HG02678 (cell line): ENCODE measurements at regions not wholly inside any gene's neighbourhood (a gene's known extent, or its start where the extent isn't known, plus 50 kb on each side); places are given as distances from the start of the nearest gene placed in this dataset.
"Not testable (repeated sequence)": the region's sequence is repeated elsewhere in the genome, so short reads cannot be mapped to it uniquely, and the experiment has no call there.

Source experiments
- ATAC-seq: cut with Tn5 transposase; IDR thresholded peaks from one replicate; pipeline ENCODE4 v1.9.1; 2021; ENCODE audit warnings: mild to moderate bottlenecking, moderate library complexity; ENCODE audit not compliant: unreplicated experiment

DNA sequence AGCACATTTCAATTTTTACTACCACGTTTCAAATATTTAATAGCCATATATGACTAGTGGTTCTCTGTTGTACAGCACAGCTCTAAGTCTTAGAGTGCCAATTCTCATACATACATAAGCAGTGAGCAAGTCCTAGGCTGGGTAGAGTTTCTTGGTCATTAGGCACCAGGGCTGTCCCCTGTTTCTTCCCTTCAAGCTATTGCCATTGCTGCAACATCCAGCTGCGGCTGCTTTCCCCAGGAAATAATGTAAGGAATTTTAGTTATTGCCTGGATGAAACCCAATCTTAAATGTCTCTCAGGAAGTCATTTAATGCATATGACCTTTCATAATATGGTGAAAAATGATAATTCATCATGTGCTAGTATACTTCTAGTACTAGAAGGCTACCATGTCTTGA is 74.1 kb upstream of the PPP3CA start:
- ATAC-seq: no peak

DNA sequence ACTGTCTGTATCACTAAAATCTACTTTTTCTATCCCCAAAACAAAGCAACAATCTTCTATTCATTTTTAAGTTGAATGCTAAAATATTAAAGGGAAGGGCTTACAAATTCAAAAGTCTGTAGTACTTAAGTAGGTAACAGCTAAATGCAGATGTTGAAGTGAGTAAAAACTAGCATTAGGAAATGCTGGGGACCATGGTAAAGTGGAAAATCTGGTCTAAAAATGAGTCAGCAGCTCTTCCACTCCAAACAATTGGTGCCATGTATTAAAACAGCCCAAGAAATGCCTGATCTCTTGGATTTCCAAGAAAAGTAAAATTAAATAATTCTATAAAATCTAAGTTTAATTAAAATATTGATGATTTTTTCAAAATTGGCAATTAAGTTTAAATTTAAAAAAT is 73.3 kb upstream of the PPP3CA start:
- no peak for ATAC-seq

DNA sequence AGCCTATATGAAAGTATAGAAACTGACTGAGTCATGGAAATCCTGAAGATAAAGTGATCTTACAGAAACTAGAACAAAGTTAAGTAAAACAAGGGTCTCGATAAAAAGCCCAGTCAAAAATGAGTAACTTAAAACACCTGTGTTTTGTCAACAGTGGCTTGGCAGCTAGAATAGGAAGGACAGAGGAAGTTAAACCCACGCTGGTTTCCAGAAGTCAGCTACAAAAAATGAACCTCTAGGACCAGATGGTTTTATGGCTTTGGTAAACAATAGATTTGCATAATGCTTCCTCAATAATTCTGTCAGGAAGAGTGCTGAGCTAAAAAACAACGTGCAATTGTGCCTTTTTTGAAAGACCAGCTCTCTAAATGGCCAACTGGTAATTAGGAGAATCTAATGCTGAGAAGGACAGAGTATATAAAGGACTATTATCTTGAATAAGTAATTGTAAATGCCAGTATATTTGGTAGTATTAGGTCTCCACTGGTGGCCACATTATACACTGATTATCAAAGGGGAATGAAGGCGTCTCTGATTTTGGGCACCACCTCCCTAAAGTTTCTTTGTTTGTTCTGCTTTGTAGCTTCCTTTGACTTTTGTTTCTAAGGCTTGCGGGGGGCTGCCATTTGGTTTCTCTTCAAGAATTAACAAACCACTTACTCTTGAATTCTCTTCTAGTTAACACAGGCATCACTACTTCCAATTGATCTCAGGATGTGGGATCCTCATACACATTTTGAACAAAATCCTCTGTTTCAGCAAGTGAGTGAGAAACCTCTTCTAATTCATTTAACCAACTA is 72.2 kb upstream of the PPP3CA start:
- peak; percentile 79 for ATAC-seq

DNA sequence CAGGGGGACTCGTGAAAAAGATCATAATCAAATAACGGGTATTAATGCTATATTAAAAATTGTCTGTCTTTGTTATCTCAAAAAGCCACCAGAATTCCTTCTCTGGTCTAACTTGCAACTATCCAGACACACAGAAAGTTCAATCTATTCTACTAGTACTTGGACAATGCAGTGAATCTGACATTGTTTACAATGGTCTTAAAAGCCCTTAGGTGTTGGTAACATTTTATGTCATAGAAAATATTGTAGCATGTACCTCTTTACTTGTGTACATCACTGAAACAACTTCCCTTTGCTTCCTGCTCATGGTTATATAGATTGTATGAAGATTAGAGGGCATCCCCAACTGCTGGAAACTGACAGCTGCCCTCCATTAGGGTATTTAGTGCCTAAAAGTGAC is 71.1 kb upstream of the PPP3CA start:
- peak; percentile 3 for ATAC-seq

DNA sequence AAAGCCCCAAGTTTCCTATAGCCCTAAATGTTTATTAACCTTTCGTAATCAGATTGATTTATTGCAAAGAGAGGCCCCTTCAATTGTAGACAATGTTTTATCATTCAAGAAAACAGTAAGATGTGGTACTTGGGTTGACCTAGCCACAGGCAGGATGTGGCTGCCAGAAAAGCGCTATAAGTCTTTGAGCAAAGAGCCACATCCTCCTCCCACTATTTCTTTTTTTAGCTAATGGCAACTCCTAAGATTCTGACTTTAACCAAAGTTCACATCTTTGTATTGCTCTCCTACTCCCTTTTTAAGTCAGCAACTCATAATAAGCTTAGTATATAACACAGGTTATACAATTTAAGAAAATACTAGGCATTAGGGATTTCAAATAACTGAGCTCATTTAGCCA is 70.7 kb upstream of the PPP3CA start:
- ATAC-seq: peak; percentile 76

DNA sequence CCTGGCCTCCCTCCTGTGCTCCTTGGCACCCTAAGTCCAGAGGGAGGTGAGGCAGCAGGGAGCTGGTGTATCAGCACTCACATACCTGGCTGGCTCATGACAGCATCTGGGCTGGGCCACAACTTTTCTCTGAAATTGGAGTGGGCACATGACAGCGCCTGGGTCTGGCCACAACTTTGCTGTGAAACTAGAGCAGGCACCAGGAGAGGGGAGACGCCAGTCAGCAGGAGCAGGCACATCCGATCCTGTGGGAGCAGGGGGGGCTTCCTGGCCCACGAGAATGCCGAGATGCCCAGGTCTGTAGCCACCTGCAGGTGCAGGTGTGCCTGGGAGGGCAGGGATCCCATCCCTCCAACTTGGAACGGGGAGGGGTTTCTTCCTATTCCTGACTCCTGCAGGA is 69.7 kb upstream of the PPP3CA start:
- ATAC-seq: no peak

GRCh38 chr4:101415962-101416361 is 68.6 kb upstream of the PPP3CA start:
- ATAC-seq: no peak

DNA sequence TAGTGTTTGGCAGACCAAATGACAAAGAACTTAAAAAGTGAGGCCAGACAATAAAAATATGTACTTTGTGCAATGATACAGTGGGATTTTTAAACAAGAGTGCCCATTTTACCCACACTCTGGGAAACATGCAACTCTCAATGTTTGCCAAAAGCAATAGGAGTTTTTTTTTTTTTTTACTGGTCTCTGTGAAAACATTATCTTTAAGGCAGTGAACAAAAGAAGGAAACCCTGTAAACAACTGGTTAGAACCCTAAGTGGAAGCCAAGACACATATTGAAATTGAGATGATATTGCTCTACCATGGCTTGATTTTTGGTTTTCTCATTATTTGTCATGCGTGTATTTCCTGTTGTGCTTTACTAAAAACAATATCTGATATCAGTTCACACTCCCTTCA is 67.2 kb upstream of the PPP3CA start:
- no peak for ATAC-seq

GRCh38 chr4:101411926-101412325 is 64.6 kb upstream of the PPP3CA start:
- ATAC-seq: no peak

- ATAC-seq: not testable (repeated sequence)
Observed at GRCh38 chr4:101411281-101411910, 64.1 kb upstream of the PPP3CA start.

GRCh38 chr4:101400096-101400495 is 52.8 kb upstream of the PPP3CA start:
- no peak for ATAC-seq

GRCh38 chr4:101398807-101399206 is 51.5 kb upstream of the PPP3CA start:
- no peak for ATAC-seq
